ENCODE measurements at regions not wholly inside any gene's neighbourhood (a gene's known extent, or its start where the extent isn't known, plus 50 kb on each side); places are given as distances from the start of the nearest gene placed in this dataset.

GRCh38 chr12:28896421-28896820 is 252.7 kb upstream of the FAR2 start:
- TF ChIP-seq ZNF174 (tag by site-specific recombination; IDR thresholded peaks at IDR 0.05), result no peak
- no peak for TF ChIP-seq CTCF (tag by site-specific recombination; IDR thresholded peaks at IDR 0.05)
- TF ChIP-seq ZNF239 (tag by site-specific recombination; IDR thresholded peaks at IDR 0.05), result no peak
- no peak for TF ChIP-seq KLF17 (tag by site-specific recombination; IDR thresholded peaks at IDR 0.05)
- no peak for TF ChIP-seq ZBTB49 (tag by site-specific recombination; IDR thresholded peaks at IDR 0.05; ENCODE audit: low read depth)
- TF ChIP-seq YY1 (tag by site-specific recombination; IDR thresholded peaks at IDR 0.05), result no peak
- TF ChIP-seq KLF16 (tag by site-specific recombination; IDR thresholded peaks at IDR 0.05), result no peak
- no peak for TF ChIP-seq KLF1 (tag by site-specific recombination; IDR thresholded peaks at IDR 0.05)

Measured in HEK293 (cell line).